GM18505 (cell line): ENCODE measurements at regions not wholly inside any gene's neighbourhood (a gene's known extent, or its start where the extent isn't known, plus 50 kb on each side); places are given as distances from the start of the nearest gene placed in this dataset.

Experiments
- ATAC-seq: cut with Tn5 transposase; IDR thresholded peaks from one replicate; pipeline ENCODE4 v1.9.1; 2021; ENCODE audit not compliant: unreplicated experiment
- POLR2A ChIP-seq: IDR thresholded peaks from 4 replicates; pipeline ENCODE4 v1.6.1; 2011; ENCODE audit warnings: borderline replicate concordance; ENCODE audit not compliant: insufficient read depth, insufficient read length; ENCODE audit errors: extremely low read depth

GRCh38 chr10:121415063-121415399 is 183.2 kb downstream of the FGFR2 start:
- ATAC-seq = no peak
- no peak for TF ChIP-seq POLR2A

GRCh38 chr10:121416071-121416470 is 182.2 kb downstream of the FGFR2 start:
- no peak for ATAC-seq
- no peak for TF ChIP-seq POLR2A

GRCh38 chr10:121417298-121417697 is 180.9 kb downstream of the FGFR2 start:
- ATAC-seq = no peak
- TF ChIP-seq POLR2A = no peak

GRCh38 chr10:121418126-121418777 is 180.0 kb downstream of the FGFR2 start:
- TF ChIP-seq POLR2A = no peak
- ATAC-seq = no peak

- no peak for TF ChIP-seq POLR2A
- no peak for ATAC-seq
Measured at GRCh38 chr10:121420006-121420405, 178.2 kb downstream of the FGFR2 start.

GRCh38 chr10:121422096-121422495 is 176.1 kb downstream of the FGFR2 start:
- TF ChIP-seq POLR2A = no peak
- no peak for ATAC-seq

GRCh38 chr10:121425623-121426022 is 172.6 kb downstream of the FGFR2 start:
- no peak for TF ChIP-seq POLR2A
- no peak for ATAC-seq

- no peak for ATAC-seq
- TF ChIP-seq POLR2A = no peak
Measured at GRCh38 chr10:121426307-121426706, 171.9 kb downstream of the FGFR2 start.
